NCI-H2196 treated with DMSO at 0.1 percent for 48 hours (cell line): ENCODE measurements at regions not wholly inside any gene's neighbourhood (a gene's known extent, or its start where the extent isn't known, plus 50 kb on each side); places are given as distances from the start of the nearest gene placed in this dataset.

Source experiments
- DNase-seq: peaks from one replicate; lab custom pipeline; 2025; ENCODE audit not compliant: unreplicated experiment; lab: John Stamatoyannopoulos, UW

DNA sequence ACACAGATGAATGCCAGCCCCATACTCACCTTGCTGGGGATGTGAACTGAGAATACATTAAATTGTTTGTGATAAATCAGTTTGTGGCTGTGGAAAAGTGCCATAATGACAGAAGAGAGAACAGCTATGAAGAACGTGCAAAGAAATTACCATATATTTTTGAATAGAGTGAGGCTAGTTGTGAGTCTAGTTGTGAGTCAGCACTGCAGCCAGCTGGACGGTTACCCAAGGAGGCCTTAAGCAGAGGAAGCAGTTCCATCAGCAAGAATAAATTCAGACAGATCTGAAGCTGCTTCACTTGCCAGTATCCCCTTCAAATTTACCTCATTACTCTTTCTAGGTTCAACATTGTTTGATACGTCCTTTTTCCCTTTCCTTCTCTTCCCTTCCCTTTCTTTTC is 446.0 kb downstream of the MTRR start:
- DNase-seq: no peak

DNA sequence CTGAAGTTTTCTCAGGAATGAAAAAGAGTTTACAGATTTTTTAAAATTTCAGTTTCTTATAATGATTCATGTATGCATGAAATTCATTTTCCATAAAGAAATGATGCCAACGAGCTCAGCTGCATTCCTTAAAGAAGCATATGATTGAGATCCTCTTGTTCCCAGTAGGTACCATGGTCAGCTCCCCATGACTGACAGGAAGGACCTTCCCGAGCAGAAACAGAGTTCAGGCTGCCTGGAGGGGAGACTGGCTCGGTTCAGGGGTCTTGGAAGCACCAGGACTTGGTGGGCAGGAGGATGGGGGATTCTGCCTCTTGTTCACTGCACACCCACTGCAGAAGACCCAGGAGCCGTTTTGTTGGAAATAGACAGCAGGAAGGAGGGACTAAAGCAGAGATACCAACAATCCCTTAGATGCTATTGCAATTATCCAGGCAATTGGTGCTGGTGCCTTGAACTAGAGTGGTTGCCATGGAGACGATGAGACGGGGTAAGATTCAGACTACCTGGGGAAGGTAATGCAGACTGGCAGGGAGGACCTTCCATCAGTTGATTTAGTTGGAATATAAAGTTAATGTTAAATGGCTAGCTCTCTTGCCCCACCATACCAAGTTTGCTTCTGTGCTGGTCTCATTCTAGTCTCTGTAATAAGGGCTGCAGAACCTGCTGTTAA is 447.8 kb downstream of the MTRR start:
- DNase-seq: no peak

DNA sequence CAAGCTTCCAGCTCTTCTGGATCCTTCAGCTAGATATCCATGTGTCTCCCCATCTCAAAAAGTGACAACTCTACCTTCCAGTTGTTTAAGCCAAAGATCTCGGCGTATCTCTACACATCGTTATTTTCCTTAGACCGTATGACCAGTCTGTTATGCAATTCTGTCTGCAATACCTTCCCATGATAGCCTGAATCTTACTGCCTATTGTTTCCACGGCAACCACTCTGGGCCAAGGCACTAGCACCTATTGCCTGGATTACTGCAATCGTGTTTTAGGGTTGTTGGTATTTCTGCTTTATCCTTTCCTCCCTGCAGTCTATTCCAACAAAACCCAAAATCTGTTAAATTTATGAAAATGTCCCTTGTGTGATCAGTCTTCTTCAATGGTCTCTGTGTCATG is 448.4 kb downstream of the MTRR start:
- DNase-seq: no peak

DNA sequence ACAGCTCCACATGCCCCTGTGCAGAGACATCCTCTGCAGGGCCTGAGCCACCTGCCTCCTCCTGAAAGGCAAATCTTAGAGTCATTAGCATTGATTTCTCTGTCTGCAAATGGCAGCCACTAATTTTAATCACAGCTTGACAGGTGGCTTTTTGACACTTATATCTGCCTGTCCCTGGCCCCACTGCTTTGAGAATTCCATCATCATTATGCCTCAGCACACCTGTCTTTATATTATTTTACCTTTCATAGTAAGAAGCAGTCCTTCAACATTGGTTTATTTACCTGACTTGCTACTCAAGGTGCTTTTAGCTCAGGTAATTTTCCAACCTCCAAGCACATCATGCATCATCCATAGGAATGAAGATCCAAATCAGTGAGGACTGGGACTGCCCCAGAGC is 451.3 kb downstream of the MTRR start:
- no peak for DNase-seq

DNA sequence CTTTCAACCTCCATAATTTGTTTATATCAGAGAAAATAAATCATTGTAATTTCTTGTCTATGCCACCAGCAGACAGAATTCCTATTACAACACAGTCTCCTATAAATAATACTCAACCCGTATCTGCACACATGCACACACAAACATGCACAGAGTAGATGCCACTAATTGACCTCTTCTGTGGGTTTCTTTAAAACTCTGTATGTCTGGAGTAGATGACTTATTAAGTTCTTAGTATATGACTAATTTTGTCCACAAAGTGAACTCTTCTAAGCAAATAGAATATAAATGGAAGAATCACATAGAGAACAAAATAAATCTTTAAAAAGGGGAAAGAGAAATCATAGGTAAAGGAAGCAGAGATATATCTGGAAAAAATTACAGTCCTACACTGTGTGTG is 452.3 kb downstream of the MTRR start:
- DNase-seq: no peak

DNA sequence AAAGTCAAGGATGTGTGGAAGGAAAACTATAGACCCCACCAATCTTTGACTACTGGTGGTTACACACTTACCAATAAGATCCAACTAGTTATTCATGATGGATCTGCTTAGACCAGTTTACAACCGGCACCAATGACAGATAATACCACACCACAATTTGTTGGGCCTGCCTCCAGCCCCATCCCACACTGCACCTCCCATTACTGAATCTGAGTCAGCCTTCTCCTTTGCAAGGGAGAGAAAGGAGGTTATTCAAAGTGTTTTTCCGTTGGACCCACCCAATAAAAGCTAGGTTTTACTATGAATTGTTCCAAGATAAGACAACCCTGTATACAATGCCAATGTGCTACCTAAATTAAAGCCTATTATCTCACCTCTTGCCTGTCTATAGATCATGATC is 453.5 kb downstream of the MTRR start:
- DNase-seq: no peak

DNA sequence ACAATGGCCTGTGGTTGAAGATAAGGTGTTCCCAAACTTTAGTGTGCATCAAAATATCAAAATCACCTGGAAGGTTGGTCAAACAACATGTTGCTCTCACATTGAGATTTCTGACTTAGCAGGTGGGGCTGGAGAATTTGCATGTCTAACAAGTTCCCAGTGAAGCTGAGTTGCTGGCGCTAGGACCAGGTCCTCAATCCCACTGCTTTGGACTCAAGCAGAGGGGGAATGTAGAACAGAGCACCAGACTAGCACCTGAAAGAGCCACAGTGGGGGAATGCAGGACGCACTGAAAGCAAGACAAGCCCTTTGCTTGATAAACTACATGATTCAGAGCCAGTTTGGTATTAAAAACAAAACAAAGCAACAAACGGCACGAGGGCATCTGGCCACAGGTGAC is 458.1 kb downstream of the MTRR start:
- DNase-seq: no peak

DNA sequence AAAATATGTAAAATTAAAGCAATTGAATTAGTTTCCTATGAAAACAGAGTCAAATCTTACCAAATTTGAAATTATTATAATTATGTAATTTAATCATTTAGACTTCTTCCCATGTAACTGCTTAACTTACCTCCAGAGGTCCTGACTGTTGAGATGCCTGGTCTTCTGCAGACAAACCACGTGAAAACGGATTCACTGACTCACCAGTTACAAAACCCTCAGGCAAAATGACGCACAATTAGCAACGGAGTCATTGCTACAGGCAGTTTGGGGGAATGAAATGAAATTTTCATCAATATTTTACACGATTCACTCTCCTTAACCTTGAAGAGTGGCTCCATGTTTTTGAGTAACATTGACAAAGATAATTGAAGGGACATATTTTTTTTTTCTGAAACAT is 460.8 kb downstream of the MTRR start:
- DNase-seq: no peak

DNA sequence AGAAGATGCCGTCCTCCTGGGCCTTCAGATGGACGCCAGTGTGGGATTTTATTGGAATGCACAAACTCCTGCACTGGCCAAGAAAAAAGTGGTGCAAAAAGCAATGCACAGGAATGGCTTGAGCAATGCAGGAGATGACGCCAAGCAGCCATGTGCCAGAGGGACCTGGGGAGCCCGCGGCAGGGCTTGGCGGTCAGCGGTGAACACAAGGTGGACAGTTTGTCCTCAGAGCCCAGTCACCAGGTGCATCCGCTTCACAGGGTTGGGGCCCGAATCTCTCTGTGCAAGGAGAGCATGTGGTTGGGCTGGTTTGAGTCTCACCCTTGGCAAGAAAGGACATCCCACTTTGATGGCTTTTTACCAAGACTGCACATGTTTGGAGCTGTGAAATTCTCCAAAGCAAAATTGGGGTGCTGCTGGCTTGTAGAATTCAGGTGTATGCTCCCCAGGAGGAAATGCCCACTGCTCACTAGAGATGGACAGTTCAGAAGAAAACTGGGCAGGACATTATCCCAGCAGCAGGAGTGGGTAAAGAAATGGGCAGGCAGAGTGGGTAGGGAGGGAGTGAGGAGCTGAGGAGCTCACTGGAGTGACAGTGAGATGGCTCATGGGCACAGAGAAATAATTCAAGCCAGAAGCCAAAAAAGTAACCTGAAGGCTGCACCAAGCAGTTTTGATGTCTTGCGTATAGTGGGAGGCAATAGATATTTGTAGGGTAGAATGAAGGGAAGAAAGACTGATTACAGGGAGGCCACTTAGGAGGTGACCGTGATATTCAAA is 463.9 kb downstream of the MTRR start:
- no peak for DNase-seq

DNA sequence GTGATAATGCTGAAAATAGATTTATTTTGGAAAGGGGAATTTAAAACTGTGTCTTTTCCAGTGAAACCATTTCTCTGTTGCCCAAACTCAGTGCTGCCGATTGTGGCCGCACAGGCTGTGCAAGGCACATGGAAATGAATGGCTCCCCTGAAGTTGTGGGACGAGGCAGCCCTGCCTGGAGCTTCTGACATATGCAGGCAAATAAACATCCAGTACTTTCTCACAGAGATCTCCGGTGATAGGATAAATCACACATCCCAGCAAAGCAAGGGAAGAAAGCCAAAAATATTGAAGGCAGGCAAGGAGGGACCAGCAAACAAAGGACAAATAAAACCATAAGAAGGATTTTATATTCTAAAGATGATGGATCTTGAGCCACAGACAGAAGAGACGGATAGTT is 464.5 kb downstream of the MTRR start:
- no peak for DNase-seq

DNA sequence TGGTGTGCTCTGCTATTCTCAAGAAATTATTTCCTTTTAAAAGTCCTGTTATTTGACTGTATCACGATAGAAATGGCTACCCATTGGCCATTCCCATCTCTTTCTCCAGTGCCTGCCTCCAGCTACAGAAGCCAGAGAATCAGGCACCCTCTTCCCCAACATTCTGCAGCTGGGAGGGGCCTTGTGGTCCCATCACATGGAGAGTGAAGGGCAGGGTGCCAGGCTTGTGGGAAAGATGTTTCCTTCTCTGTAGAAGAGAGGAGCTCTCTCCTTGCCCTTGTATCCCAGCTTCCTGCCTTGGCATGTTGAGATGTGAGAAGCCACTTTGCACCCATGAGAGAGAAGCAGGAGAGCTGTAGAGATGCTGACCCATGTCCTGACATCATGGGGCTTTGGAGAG is 465.0 kb downstream of the MTRR start:
- DNase-seq: no peak

DNA sequence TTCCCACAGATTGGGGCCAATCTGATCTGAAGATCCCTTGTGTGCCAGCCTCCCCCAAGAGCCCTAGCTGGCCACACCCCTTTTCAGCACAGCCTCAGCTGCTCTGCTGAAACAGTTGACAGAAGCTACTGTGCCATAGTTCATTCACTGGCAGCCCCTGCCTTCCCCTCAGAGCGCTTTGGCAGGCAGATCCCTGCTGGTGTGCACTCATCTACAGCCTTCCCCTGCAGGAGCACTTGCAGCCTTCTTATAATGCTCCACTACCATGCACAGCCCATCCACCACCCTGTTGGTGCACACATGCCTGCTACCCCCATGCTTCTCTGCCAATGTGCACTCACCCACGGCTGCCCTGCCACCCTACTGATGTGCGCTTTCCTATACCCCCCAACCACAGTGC is 471.3 kb downstream of the MTRR start:
- no peak for DNase-seq

DNA sequence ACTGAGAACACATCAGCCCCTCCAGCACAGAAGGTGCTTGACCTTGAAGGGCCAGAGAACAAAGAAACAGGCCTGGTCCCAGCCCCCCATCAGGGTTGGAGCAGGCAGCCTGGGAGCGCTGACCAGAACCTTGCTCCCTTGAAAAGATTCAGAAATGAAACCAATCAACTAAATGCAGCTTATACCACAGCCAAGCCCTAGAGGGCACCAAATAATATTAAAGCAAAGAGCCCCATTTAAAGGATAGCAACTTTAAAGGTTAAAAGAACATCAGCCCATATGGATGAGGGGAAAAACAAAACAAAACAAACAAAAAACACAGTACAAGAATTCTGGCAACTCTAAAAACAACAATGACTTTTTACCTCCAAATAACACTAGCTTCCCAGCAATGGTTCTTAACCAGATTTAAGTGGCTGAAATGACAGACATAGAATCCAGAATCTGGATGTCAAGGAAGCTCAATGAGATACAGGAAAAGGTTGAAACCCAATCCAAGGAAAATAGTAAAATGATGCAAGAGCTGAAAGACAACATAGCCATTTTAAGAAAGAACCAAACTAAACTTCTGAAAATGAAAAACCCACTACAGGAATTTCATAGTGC is 471.9 kb downstream of the MTRR start:
- DNase-seq: no peak

DNA sequence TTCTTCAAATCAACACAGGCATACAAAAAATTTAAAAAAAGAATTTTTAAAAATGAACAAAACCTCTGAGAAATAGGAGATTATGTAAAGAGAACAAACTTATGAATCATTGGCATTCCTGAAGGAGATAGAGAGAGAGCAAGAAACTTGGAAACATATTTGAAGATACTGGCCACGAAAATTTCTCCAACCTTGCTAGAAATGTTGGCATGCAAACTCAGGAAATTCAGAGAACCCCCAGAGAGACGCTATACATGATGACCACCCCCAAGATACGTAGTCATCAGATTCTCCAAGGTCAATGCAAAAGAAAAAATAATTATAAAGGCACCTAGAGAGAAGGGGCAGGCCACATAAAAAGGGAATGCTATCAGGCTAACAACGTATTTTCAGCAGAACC is 472.5 kb downstream of the MTRR start:
- no peak for DNase-seq

DNA sequence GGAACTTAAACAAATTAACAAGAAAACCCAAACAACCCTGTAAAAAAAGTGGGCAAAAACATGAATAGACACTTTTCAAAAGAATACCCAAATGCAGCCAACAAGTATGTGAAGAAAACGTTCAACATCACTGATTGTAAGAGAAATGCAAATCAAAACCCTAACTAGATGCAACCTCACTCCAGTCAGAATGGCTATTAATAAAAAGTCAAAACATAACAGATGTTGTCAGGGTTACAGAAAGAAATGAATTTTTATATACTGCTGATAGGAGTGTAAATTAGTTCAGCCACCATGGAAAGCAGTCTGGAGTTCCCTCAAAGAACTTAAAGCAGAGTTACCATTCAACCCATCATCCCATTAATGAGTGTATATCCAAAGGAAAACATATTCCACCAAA is 479.0 kb downstream of the MTRR start:
- no peak for DNase-seq

DNA sequence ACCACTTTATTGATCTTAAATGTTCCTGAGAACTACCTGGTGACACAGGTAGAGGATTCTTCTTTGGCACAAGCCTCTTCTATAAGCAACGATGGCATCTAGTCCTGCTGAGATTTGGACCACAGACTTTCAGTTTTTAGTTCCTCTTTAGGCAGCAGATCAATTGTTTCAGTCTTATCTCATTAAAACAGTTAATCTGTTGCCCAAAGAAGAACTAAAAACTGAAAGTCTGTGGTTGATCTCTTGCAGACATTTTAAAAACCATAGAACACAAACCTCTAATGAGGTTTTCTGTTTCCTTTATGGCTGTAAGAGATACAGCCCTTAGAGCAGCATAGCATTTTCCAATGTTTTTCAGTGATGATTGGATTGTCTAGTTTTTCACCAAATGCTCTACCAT is 480.9 kb downstream of the MTRR start:
- DNase-seq: no peak

DNA sequence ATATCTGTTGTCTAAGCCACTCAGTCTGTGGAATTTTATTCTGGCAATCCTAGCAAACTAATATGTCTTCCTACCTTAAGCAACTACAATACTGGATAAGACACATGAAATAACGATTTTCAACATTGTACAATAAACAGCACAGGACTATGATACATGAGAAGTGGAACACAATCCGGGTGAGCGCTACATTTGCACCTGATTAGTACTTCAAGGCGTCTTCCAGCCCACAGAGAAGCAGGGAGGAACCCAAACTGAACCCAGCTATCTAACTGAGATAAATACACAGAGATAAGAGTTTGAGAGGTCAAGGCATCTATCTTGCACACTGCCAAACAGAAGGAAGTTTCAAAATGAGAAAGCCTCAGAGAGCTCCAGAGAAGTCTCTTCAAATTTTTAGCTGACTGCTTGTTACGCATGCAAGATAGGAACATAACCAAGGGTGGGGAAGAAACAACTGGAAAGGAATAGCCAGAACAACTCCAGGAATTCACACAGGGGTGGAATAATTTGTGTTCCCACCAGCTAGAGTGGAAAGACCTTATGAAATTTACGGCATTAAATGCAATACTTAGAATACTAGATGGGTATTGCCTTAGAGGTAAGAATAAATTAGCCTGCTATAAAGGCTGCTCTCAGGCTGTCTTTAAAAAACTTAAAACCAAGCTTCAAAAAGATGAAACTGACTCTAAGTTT is 481.8 kb downstream of the MTRR start:
- no peak for DNase-seq

DNA sequence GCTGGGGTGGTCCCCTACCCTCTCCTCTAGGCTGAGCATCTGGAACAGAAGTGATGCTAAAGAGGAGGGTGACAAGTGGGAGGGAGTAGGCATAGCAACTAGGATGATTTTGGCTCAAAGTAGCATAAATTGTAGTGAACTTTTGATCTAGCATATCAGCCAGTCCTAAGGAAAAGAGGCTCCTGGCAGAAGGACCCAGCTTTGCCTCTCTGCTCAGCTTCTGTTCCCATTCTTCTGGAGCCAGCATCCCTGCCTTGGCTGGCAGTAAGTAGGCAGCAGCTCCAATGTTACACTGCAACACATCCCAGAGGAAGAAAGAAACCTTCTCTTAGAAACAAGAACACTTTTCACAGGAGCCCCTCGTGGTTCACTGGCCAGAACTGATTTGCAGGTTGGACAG is 487.0 kb downstream of the MTRR start:
- DNase-seq: no peak

DNA sequence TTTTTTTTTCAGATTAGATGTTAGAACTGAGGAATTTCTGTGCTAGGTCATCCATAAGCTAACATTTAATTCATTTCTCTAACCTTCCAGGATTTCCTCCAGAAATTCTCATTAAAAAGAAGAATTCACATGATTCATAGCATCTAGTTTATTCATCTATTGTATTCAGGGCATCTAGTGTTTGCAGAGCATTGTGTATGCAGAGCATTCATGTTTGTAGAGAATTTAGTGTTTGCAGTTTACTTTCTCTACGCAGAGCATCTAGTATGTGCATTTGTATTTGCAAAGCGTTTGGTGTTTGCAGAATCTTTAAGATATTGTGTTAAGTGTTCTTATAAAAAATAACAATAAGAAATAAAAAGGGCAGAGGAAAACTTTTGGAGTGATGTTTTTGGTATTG is 491.1 kb downstream of the MTRR start:
- no peak for DNase-seq

DNA sequence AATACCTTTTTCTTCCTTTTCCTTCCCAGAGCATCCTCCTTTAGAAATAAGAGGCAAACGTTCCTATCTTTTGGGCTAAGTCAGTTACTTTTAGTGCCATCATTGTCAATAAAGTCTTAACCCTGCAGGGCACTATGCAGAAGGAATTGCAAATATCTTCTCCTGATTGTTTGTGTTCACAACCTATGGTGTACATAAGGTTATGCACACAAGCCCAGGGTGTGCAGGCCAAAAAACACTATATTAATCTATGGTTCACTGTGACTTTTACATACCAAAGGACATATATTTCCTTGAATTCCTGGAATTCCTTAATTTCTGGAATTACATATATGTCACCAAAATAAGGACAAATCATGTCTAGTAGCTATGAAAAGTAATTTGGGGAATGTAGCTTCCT is 493.5 kb downstream of the MTRR start:
- DNase-seq: no peak

DNA sequence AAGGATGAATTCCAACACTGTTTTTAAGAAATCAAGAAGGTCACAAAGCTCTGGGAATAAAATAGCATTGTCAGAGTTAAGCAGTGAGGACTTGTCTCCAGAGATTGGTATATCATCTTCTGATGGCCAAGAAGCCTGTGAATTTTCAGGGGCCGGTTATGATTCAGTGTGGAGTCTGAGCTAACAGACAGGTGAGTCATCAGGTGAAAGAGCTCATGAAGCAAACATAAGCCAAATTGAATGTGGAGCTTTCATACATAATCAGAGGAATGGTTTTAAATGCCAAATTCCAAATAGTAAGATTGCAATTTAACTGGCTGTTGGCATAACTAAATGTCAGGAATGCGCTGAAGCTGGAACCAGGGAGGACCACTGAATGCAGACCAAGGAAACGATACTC is 494.2 kb downstream of the MTRR start:
- no peak for DNase-seq

DNA sequence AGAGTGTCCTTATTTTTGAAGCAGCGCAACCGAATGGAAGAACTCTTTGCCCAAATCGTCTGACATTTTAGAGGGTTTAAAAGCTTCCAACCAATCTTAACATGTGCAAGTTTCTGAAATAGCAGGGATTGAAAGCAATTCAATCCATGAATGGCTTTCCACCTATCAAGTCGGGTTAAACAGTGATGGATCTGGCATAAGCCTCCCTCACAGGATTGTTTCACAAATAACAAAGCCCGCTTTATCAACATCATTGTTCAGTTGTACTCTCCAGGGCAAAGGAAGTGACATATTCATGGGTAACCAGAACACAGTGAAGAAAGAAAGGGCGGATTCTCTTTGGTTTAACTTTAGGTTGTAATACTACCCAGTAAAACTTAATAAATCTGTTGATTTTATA is 497.3 kb downstream of the MTRR start:
- no peak for DNase-seq
